Thymus (tissue), 11 donors: ENCODE measurements at regions not wholly inside any gene's neighbourhood (a gene's known extent, or its start where the extent isn't known, plus 50 kb on each side); places are given as distances from the start of the nearest gene placed in this dataset.
"Not testable (repeated sequence)": the region's sequence is repeated elsewhere in the genome, so short reads cannot be mapped to it uniquely, and the experiment has no call there.

Experiments used
- DNase-seq, 9 donors: peaks; one replicate each; pipeline ENCODE4 v3.0.0-alpha.2; 2013; ENCODE audit warnings: low spot score in 9 of 9, low read depth in 6 of 9, missing footprints in 1 of 9
- H3K27ac ChIP-seq, 2 donors: one replicate each; pipeline ENCODE4 v1.5.1; 2013; ENCODE audit warnings: control low read depth in 1 of 2, low read depth in 1 of 2, low read length in 1 of 2, mild to moderate bottlenecking in 1 of 2, moderate library complexity in 1 of 2
- H3K27me3 ChIP-seq, 2 donors: one replicate each; pipeline ENCODE4 v1.5.1; 2013; ENCODE audit warnings: low read length in 1 of 2; ENCODE audit not compliant: control insufficient read depth in 2 of 2, insufficient read depth in 1 of 2
- H3K36me3 ChIP-seq, 2 donors: one replicate each; pipeline ENCODE4 v1.5.1; 2013; ENCODE audit warnings: low read length in 1 of 2, mild to moderate bottlenecking in 1 of 2, moderate library complexity in 1 of 2; ENCODE audit not compliant: control insufficient read depth in 2 of 2, insufficient read depth in 2 of 2
- H3K4me1 ChIP-seq, 2 donors: one replicate each; pipeline ENCODE4 v1.5.1; 2013; ENCODE audit warnings: low read length in 2 of 2; ENCODE audit not compliant: control insufficient read depth in 2 of 2, insufficient read depth in 2 of 2
- H3K4me3 ChIP-seq, 2 donors: one replicate each; pipeline ENCODE4 v1.5.1; 2013; ENCODE audit warnings: low read length in 2 of 2, control low read depth in 1 of 2, mild to moderate bottlenecking in 1 of 2
- H3K9me3 ChIP-seq, 2 donors: one replicate each; pipeline ENCODE4 v1.5.1; 2013; ENCODE audit warnings: low read length in 1 of 2, mild to moderate bottlenecking in 1 of 2; ENCODE audit not compliant: control insufficient read depth in 2 of 2, insufficient read depth in 1 of 2
- WGBS: extraction: QIAGEN DNeasy Blood & Tissue Kit; methylation state at CpG from one replicate; pipeline ENCODE4 v1.1.7; 2013; 5-methylcytosine and 5-hydroxymethylcytosine counted together
- donor health status: healthy.

GRCh38 chr15:31607656-31608055 lies 281.0 kb downstream of the KLF13 start:
- no peak for DNase-seq
- no peaks in the 10 kb centered on the region for H3K9me3 ChIP-seq
- no peak overlapping the region for H3K4me3 ChIP-seq
- no peaks in the 10 kb centered on the region for H3K27me3 ChIP-seq
- H3K27ac ChIP-seq, result no peak overlapping the region
- 98% methylated on average over 3 of the region's 3 CpGs for WGBS
- H3K36me3 ChIP-seq, result no peaks in the 10 kb centered on the region
- H3K4me1 ChIP-seq, result no peaks in the 10 kb centered on the region

GRCh38 chr15:31609258-31609681 lies 282.6 kb downstream of the KLF13 start:
- no peaks in the 10 kb centered on the region for H3K36me3 ChIP-seq
- no peak overlapping the region for H3K27ac ChIP-seq
- 61% methylated on average over 6 of the region's 6 CpGs for WGBS
- H3K9me3 ChIP-seq, result no peaks in the 10 kb centered on the region
- H3K27me3 ChIP-seq, result no peaks in the 10 kb centered on the region
- H3K4me3 ChIP-seq, result no peak overlapping the region
- H3K4me1 ChIP-seq, result no peaks in the 10 kb centered on the region
- no peak for DNase-seq

GRCh38 chr15:31609906-31610305 lies 283.3 kb downstream of the KLF13 start:
- no peaks in the 10 kb centered on the region for H3K9me3 ChIP-seq

GRCh38 chr15:31615643-31616415 lies 289.2 kb downstream of the KLF13 start:
- Histone ChIP-seq H3K4me3 (no peak overlapping the region), H3K36me3 (no peaks in the 10 kb centered on the region), H3K4me1 (no peaks in the 10 kb centered on the region), H3K9me3 (no peaks in the 10 kb centered on the region), H3K27me3 (no peaks in the 10 kb centered on the region), H3K27ac (no peak overlapping the region)
- 96% methylated on average over 9 of the region's 9 CpGs for WGBS
- DNase-seq, result no peak

More at GRCh38 chr15:31609906-31610305, 283.3 kb downstream of the KLF13 start:
- Histone ChIP-seq H3K27ac (no peak overlapping the region), H3K27me3 (no peaks in the 10 kb centered on the region), H3K36me3 (no peaks in the 10 kb centered on the region), H3K4me1 (no peaks in the 10 kb centered on the region), H3K4me3 (no peak overlapping the region)
- WGBS, result 58% methylated on average over 2 of the region's 2 CpGs
- DNase-seq, result no peak

GRCh38 chr15:31623297-31623696 lies 296.7 kb downstream of the KLF13 start:
- DNase-seq, H3K36me3 ChIP-seq, H3K4me1 ChIP-seq, H3K9me3 ChIP-seq, H3K27me3 ChIP-seq, H3K27ac ChIP-seq, H3K4me3 ChIP-seq: not testable (repeated sequence)
- WGBS, result 89% methylated on average over 11 of the region's 11 CpGs

GRCh38 chr15:31624115-31624514 lies 297.5 kb downstream of the KLF13 start:
- not testable (repeated sequence) for H3K4me1 ChIP-seq, DNase-seq, H3K27ac ChIP-seq, H3K27me3 ChIP-seq, H3K4me3 ChIP-seq, H3K36me3 ChIP-seq, H3K9me3 ChIP-seq
- WGBS, result 93% methylated on average over 1 of the region's 1 CpG

GRCh38 chr15:31635715-31636114 lies 309.1 kb downstream of the KLF13 start:
- not testable (repeated sequence) for H3K4me1 ChIP-seq, H3K4me3 ChIP-seq, DNase-seq, H3K27me3 ChIP-seq, H3K27ac ChIP-seq, H3K36me3 ChIP-seq, H3K9me3 ChIP-seq
- 69% methylated on average over 6 of the region's 6 CpGs for WGBS

GRCh38 chr15:31636911-31637310 lies 310.3 kb downstream of the KLF13 start:
- not testable (repeated sequence) for H3K4me3 ChIP-seq, H3K9me3 ChIP-seq, H3K4me1 ChIP-seq, H3K36me3 ChIP-seq, H3K27ac ChIP-seq, H3K27me3 ChIP-seq
- peak in 3 of 9 donors; percentile 0 to 43 (median 1) for DNase-seq
- 57% methylated on average over 1 of the region's 1 CpG for WGBS

GRCh38 chr15:31643955-31644354 lies 317.3 kb downstream of the KLF13 start:
- WGBS, result 83% methylated on average over 3 of the region's 5 CpGs
- H3K9me3 ChIP-seq, result not testable (repeated sequence)

More at GRCh38 chr15:31643955-31644354, 317.3 kb downstream of the KLF13 start:
- not testable (repeated sequence) for H3K4me1 ChIP-seq, H3K27ac ChIP-seq, DNase-seq, H3K36me3 ChIP-seq, H3K27me3 ChIP-seq, H3K4me3 ChIP-seq
